ENCODE measurements at regions not wholly inside any gene's neighbourhood (a gene's known extent, or its start where the extent isn't known, plus 50 kb on each side); places are given as distances from the start of the nearest gene placed in this dataset.

DNA sequence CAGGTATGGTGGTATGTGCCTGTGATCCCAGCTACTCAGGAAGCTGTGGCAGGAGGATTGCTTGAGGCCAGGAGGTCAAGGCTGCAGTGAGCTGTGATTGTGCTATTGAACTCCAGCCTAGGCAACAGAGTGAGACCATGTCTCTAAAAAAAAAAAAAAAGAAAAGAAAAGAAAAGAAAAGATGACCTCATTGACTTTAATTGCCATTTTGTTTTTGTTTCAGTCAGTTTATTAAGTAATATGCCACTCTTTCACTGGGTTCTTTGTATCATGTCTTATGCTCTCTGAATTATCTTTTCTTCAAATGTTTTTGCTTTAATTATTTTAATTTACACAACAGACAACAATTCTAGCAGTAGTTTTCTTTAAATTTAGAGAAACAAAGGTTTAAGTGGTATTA is 293.8 kb downstream of the TSHZ3 start:
- TF ChIP-seq, protein P1, sequence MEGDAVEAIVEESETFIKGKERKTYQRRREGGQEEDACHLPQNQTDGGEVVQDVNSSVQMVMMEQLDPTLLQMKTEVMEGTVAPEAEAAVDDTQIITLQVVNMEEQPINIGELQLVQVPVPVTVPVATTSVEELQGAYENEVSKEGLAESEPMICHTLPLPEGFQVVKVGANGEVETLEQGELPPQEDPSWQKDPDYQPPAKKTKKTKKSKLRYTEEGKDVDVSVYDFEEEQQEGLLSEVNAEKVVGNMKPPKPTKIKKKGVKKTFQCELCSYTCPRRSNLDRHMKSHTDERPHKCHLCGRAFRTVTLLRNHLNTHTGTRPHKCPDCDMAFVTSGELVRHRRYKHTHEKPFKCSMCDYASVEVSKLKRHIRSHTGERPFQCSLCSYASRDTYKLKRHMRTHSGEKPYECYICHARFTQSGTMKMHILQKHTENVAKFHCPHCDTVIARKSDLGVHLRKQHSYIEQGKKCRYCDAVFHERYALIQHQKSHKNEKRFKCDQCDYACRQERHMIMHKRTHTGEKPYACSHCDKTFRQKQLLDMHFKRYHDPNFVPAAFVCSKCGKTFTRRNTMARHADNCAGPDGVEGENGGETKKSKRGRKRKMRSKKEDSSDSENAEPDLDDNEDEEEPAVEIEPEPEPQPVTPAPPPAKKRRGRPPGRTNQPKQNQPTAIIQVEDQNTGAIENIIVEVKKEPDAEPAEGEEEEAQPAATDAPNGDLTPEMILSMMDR (IDR thresholded peaks at IDR 0.05; ENCODE audit: low read depth, low read length): no peak
- in situ Hi-C loops (cut with HindIII; ENCODE audit: low sequenced_read_pairs): no loop called here
- DNase-seq (ENCODE audit: low read depth, low spot score): no peak
- no peak overlapping the region for H3K4me3 ChIP-seq (ENCODE audit: low read depth, low read length)

DNA sequence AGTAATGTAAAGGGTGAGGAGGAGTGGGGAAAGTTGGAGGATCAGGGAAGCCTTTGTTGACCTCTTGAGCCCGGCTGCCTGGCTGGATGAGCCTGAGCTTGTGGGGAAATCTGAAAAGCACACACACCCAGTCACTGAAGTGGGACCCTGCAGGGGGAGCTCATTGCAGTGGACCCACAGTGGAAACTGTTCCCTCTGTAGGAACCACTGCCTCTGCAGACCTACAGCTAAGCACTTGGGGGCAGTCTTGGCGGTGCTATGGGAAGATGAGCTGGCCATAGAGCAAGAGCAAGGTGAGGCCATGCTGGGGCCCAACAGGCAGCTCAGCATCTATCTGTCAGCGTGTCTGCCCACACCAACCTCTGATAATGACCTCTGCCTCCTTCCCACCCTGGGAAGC is 294.8 kb downstream of the TSHZ3 start:
- DNase-seq (ENCODE audit: low read depth, low spot score): peak; percentile 74
- no peak overlapping the region for H3K4me3 ChIP-seq (ENCODE audit: low read depth, low read length)
- TF ChIP-seq, protein P1 (IDR thresholded peaks at IDR 0.05; ENCODE audit: low read depth, low read length): peak; percentile 86
- in situ Hi-C loops (cut with HindIII; ENCODE audit: low sequenced_read_pairs): no loop called here

DNA sequence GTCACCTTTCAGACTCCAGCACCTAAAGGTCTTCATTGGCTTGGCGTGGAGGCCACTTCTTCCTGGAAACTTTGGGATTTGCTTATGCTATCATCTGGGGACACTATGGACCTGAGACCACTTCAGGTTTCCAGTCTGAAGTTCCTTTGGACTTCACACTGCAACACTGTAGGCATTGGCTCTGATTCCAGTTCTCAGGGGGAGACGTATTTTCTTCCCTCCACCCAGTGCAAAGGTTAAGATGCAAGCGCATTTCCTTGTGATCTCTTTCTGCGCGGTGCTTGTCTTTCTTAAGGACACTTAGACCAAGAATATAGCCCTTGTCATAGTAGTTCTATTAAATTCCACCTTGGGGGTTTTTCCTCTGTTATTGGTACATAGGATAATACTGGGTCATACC is 299.8 kb downstream of the TSHZ3 start:
- DNase-seq (ENCODE audit: low read depth, low spot score): no peak
- TF ChIP-seq, protein P1 (IDR thresholded peaks at IDR 0.05; ENCODE audit: low read depth, low read length): no peak
- in situ Hi-C loops (cut with HindIII; ENCODE audit: low sequenced_read_pairs): no loop called here
- no peak overlapping the region for H3K4me3 ChIP-seq (ENCODE audit: low read depth, low read length)

DNA sequence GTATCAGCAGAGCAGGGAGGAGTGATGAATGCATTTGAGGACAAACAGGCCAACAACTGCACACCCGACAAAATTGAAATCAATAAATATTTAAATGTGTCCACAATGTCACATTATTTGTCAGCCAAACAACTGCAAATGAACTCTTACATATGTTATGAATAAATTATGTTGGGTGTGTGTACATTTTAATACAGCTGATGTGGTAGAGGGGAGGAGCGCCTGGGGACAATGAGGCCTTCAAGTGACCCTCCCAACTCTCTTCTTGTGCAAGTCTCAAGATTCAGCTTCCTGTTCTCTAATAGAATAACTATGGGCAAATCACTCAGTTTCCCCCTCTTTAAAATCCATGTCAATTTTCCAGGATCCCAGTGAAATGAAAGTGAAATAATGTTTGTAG is 303.2 kb downstream of the TSHZ3 start:
- TF ChIP-seq, protein P1 (IDR thresholded peaks at IDR 0.05; ENCODE audit: low read depth, low read length): no peak
- in situ Hi-C loops (cut with HindIII; ENCODE audit: low sequenced_read_pairs): no loop called here
- no peak overlapping the region for H3K4me3 ChIP-seq (ENCODE audit: low read depth, low read length)
- no peak for DNase-seq (ENCODE audit: low read depth, low spot score)

DNA sequence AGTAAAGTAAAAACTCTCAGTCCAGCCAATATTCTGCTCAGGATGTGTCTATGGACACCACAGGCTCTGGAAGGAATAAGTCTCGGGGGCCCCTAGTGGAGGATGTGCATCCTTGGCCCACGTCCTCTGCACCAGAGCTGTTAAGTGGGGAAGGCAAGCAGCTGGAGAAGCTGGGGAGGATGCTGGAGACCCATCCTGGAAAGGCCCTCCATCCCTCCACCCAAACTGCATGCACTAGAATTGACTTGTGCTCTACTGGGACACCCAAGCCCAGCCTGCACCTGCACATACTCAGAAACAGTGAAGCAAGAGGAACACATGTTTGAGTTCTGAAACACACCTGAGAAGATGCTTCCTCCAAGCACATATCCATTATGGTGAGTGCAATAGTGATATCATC is 307.8 kb downstream of the TSHZ3 start:
- TF ChIP-seq, protein P1 (IDR thresholded peaks at IDR 0.05; ENCODE audit: low read depth, low read length): no peak
- H3K4me3 ChIP-seq (ENCODE audit: low read depth, low read length): no peak overlapping the region
- DNase-seq (ENCODE audit: low read depth, low spot score): no peak
- in situ Hi-C loops (cut with HindIII; ENCODE audit: low sequenced_read_pairs): no loop called here

DNA sequence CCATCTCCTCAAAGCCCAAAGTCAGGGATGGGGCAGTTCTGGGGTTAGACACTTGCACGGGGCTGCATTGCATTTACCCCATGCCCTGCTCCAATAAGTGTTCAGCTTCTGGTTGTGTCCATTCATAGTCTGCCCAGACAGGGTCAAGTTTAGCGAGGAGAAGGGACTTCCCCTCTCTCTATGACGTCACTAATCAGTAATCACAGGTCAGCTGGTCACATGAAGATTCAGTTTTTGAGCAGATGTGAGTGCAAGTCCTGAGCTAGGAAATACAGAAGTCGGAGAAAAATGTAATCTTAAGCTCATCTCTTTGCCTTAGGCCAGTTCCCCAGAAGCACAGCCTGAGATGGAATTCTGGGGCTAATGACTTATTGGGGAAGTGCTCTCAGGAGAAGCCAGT is 310.1 kb downstream of the TSHZ3 start:
- in situ Hi-C loops (cut with HindIII; ENCODE audit: low sequenced_read_pairs): no loop called here
- TF ChIP-seq, protein P1 (IDR thresholded peaks at IDR 0.05; ENCODE audit: low read depth, low read length): no peak
- no peak for DNase-seq (ENCODE audit: low read depth, low spot score)
- no peak overlapping the region for H3K4me3 ChIP-seq (ENCODE audit: low read depth, low read length)

Measured in astrocyte of the spinal cord (primary cell).